ENCODE measurements at regions not wholly inside any gene's neighbourhood (a gene's known extent, or its start where the extent isn't known, plus 50 kb on each side); places are given as distances from the start of the nearest gene placed in this dataset.
"Not testable (repeated sequence)": the region's sequence is repeated elsewhere in the genome, so short reads cannot be mapped to it uniquely, and the experiment has no call there.

DNA sequence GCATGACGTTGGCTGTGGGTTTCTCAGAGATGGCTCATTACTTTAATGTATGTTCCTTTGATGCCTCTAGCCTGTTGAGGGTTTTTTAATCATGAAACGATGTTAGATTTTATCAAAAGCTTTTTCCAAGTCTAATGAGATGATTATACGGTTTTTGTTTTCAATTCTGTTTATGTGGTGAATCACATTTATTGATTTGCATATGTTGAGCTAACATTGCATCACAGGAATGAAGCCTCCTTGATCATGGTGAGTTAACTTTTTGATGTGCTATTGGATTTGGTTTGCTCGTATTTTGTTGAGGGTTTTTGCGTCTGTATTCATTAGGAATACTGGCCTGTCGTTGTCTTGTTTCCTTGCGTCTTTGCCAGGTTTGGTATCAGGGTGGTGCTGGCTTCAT, 52.3 kb upstream of the PTPN12 start:
- DNase-seq: no peak

DNA sequence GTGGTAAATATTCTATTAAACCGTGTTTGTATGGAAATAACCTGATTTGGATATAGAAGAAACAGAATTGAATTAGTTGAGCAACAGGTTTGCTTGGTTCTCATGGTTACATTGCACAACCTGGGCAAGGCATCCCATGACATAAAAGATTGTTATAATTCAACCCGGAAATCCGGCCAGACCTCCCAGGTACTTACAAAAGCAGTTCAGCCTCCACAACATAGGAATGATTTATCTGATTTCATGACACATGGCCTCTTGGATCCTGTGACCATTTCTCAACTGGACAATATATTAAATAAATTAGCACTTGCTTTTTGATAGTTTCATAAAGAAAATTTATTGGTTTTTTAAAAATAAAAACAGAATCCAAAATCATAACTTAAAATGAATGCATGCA, 55.1 kb upstream of the PTPN12 start:
- DNase-seq: no peak

DNA sequence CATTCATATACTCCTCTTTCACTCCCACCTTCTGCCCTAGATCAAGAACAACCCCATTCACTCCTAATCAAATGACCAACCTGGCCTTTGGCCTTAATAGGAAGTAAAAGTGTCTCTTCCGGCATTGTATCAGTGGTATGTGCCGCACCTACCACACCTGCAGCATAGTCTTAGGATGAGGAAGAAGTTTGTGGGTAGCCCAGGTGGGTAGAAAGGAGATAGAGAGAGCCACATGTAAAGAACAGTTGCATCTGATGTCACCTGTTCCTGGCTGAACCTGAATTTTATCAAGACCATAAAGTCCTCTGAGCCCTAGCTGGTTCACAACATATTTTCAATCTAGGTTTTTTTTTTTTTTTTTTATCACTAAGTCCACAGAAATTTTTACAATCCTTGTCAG, 55.5 kb upstream of the PTPN12 start:
- DNase-seq: no peak

DNA sequence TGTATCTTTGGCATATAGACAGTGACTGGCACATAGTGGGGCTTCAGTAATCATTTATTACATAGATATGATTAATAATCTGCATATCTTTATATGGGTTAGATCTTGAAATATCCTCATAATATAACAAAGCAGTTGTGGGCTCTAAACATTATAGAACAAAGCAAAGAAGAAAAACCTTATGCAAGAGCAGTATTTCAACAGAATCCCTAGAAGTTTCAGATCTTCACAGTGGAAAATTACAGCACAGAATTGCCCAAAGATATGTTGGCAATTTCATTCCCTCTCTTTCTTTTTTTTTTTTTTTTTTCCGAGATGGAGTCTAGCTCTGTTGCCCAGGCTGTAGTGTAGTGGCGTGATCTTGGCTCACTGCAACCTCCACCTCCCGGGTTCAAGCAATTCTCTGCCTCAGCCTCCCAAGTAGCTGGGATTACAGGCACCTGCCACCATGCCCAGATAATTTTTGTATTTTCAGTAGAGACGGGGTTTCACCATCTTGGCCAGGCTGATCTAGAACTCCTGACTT, 56.9 kb upstream of the PTPN12 start:
- DNase-seq: not testable (repeated sequence)

DNA sequence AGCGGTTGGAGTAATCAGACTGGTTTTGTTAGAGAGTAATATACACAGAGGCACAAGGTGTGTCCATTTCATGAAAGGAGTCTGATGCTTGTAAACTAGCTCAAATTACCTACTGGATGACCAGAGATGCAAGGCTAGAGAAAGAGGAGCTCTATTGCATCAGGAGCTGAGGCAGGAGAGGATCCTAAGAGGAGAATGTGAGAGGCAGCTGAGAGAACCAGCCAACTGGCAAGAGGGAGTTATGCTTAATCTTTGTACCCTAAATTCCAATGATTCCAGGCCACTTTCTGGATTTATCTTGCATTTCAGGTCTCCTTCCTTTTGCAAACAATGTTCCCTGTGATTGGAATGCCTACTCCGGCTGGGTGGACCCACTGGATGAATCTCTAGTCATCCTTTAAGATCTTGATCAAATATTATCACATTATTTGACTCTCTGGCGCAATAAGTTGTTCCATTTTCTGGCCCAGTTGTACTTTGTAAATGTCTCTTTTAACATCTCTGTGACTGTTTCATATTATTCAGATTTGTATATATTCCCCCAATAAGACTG, 57.5 kb upstream of the PTPN12 start:
- DNase-seq: no peak

DNA sequence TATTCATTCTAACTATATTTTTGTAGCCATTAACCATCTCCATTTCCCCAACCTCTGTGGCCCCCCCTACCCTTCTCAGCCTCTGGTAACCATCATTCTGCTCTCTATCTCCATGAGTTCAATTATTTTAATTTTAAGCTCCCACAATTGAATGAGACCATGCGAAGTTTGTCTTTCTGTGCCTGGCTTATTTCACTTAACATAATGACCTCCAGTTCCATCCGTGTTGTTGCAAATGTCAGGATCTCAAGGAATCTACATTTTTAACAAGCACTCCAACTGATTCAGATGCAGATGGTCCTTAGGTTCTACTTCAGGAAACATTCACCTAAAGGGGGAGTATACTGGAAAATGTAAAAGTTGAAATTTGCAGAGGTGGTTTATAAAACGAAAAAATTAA, 60.2 kb upstream of the PTPN12 start:
- no peak for DNase-seq

DNA sequence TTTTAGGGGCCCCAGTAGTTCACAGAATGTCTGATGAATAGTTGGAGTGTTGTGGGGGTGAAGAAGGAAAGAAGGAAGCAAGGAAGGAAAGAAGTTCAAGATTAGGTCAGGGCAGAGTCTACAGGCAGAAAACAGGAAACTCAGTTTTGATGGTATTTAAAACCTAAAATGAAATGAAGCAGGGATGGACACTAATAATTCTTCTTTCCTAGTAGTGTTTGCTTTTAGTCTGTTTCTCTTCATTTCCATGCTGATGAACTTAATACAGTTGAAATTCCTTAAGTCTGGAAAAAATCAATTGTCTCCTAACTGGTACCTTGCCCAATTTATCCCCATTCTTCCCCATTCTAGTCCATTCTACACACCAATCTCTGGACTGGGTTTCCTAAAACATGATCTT, 59.0 kb upstream of the GSAP start:
- DNase-seq: no peak

DNA sequence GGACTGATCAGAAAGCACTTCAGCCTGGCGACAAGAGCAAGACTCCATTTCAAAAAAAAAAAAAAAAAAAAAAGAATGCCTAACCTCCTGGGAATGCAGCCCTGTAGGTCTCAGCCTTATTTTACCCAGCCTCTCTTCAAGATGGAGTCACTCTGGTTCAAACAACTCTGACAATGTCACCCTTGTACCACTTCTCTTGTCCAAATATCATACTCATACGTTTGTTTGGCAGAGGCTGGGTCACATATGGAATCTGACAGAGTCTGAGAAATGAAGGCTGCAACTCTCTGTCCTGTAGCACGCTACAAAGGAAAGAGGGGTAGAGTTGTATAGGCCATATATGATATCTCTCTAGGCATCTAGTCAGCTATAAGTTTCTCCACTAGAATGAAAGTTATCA, 58.6 kb upstream of the GSAP start:
- DNase-seq: no peak

DNA sequence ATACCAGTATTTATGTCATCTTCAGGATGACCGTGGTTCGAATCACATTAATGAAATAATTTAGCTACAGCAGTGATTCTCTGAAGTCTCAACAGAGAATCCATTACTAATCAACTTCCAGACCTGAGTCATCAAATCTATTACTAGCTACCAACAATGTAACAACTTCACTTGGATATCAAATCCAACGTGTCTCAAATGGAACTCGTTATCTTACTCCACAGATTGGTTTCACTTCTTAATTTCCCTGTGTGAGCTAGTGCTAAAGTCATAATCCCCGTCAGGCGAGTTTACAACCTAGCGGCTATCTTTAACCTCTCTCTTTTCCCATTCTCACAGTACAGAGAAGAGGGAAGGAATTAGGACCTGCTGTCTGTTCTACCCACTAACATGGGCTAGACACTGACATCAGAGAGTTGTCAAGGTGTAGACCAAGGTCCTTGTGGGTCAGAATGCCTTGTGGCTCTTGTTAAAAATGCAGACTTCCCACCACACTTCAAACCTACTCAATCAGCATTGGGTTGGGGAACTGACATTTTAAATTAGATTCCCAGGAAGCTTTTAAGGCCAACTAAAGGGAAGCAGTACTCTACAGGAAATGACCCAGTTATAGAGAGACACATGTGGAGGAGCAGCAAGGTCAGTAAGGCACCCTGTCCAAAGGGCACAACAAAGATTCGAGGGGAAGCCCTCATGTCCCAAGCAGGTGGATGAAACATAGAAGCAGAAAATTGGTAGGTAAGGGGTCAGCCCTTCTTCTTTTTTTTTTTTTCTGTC, 57.3 kb upstream of the GSAP start:
- DNase-seq: no peak

DNA sequence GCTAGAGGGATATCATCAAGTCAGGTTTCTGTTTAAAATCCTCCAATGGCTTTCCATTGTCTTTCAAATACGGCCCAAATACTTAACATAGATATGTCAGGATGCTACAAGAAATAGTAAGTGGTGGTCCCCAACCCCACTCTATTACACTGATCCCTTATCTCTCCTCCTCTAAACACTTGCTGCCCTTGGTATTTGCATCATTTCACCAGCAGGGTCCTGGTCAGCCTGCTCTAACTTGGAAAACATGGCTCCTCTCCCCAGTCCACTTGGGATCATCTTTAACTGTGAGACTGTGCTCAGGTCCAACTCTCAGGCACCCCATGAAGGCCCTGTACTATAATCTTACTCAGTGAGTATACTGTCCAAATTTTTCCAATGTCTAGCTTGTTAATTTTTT, 53.8 kb upstream of the GSAP start:
- no peak for DNase-seq

DNA sequence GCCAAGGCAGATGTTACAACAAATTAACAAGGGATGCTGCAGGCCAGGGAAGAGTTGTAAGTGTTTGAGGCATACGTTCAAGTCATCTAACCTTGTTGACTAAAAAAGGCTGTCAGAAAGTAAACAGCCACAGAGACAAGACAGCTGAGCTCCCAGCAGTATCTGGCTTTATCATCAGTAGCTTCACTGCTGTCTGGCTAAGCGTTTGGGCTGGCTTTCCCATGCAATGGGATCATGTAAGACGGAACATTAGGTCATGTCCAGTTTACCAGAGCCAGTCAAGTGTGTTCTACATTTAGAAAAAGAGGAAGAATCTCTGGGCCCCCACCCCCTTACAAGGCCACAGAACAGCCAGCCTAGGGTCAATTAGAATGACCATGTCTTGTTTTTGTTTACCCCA, 51.3 kb upstream of the GSAP start:
- peak in 4 of 56 donors; percentile 2 to 5 (median 4) for DNase-seq

DNA sequence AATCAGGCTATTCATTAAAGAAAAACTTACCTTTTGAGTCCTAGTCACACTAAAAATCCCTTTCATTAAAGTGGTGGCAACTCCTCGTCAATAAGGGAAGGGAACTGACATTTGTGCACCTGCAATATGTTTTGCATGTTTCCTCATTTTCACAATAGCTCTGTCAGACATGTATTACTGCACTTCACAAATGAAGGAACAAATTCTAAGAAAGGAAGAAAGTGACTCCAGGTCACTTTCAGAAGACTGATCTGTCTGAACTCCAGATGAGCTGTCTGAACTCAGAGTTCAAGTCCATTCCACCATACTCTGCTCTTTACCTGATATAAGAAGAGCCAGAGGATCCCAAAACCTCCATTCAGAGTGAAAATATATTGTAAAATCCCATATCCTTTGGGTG, 50.3 kb upstream of the GSAP start:
- no peak for DNase-seq

Data from nucleus accumbens (tissue), 56 donors.